Activated CD4-positive, CD25-positive, alpha-beta regulatory T cell treated with anti-CD3 and anti-CD28 coated beads, Interleukin-2, amount 50 U/mL, for 24 hours (primary cell): ENCODE measurements at regions not wholly inside any gene's neighbourhood (a gene's known extent, or its start where the extent isn't known, plus 50 kb on each side); places are given as distances from the start of the nearest gene placed in this dataset.

ENCODE experiments used
- ATAC-seq, 2 donors: fragments of 150-1000 bp; cut with Tn5 transposase; one replicate each; pipeline ENCODE4 v1.10.0; 2021; ENCODE audit warnings: mild to moderate bottlenecking in 1 of 2, moderate library complexity in 1 of 2

DNA sequence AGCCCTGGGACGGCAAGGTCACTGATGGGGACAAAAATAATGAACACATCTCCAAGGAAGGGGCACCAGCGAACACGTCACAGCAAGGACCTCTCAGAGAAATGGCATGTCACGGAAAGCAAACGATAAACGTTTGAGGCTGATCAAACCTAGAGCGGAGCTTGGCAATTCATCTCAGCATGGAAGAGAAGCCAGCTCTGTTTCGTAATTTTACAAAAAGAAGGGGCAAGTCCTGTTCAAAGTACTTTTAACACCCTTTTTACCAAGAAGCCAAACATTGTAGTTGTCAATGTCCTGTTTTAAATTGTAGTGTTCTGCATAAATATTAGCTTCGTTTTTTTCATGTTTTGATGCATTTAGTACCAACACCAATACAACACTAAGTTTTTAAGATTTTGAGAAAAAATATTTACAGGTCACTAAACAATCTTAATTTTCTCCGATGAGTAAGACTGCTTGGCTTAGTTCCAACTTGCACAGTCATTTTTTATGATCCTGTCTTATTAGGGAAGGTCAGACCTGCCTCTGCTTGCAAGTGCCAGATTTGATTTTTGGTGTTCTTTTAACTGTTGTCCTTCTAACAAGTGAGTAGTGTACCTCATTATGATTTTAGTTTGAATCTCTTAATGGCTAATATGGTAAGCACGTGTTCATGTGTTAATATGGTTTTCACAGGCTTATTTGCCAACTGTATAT lies 818.5 kb upstream of the SALL3 start:
- no peak for ATAC-seq

DNA sequence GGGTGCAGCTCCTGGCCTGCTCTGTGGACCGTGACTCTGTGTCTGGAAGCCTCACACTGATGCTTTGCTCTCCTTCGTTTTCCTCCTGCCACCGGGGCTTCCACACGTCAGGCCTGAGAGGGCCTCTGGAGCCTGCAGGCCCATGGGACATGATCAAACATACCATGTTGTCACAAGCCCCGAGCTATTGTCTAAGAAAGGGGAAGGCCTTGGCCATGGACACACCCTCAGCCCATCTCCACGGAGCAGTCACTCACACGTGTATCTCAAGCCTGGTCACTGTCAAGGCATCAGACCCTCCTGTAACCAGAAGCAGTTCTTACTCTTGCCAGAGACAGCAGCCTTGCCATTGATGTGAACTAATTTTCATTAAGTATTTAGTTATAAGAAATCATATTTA lies 814.1 kb upstream of the SALL3 start:
- no peak for ATAC-seq

DNA sequence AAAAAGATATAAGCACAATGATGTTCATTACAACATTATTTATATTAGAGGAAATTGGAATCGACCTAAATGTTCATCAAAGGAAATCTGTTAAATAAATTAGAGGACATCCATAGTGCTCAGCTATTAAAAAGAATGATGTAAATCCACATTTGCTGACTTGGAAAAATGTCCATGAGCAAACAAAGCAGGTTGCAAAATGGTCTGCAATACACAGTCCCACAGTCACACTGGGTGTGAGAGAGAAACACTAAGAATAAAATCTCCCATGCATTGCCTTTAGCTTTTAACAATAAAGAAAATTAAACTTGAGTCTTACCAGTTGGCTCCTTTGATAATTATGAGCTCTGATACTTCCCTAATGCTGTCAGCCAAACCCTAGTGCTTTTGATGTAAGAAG lies 811.1 kb upstream of the SALL3 start:
- ATAC-seq = no peak

DNA sequence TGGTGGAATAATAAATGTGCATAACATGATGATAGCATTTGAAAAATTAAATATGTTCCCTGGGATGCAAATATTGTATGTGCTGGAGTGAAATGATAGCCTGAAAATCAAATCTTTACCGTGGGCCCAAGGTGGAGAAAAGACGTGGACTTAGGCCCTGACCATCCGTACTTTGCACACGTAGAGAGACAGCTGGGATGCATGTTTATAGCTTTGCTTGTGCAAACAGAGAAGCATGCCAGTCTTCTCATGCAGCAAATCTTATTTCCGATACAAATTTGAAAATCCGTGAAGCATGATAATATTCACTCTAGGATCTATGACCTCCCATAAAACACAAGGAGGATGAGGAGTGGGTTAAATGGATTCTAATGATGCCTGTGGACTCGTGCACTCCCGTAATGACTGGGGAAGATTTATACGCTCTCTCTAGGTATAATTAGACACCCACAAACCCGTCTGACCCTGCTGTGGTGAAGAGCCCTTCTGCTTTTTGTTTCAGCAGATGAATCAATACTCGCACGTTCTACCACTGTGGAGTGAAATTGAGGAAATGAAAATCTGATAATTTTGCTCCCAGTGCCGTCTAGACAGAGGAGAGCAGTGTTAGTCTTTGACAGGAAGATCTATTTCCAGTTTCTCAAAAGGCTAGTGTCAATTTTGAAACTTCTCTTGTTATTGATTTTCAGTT lies 810.3 kb upstream of the SALL3 start:
- ATAC-seq = no peak

DNA sequence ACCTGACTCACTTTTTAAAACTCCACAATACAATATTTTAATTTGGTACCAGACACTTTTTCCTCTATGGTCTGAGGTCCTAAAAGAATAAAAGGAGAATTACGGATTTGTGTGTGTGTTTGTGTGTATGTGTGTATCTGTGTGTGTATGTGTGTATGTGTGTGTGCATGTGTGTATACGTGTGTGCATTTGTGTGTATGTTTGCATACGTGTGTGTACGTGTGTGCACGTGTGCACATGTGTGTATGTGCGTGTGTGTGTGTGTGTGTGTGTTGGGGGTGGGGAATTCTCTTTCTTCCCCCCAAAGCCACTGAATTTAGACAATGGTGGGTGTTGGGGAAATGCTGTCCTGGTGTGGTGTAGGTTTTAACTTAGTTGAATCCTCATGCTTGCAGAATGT lies 807.7 kb upstream of the SALL3 start:
- ATAC-seq = no peak

DNA sequence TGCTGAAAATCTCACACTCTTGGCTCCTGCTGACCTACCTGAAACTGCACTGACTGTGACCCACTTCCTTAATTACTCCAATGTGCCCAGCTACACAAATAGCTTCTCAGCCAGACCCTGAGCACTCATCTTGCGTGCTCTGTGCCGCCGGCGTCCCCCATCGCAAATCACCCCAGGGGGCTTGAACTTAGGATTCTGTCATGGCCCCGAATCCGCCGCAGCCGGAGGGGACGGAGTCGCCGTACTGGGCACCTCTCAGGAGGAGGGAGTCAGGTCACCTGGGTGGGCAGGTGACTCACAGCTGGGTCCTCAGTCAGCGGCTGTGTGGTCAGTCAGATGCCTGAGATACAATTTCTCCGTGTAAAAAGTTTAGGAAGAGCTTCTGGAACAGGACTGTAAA lies 804.9 kb upstream of the SALL3 start:
- ATAC-seq = no peak

DNA sequence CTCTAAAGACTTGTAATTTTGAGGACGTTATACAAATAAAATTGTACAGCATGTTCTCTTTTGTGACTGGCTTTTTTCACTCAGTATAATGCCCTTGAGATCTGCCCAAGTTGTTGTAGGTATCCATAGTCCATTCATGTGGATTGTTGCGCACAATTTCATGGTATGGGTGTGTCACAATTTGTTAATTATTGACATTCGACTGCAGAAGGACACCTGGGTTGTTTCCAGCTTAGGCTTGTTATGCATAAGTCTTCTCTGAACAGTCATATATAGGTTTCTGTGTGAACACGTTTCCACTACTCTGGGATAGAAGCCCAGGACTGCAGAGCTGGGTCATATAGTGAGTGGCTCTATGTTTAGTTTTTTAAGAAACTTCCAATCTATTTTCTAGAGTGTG lies 800.8 kb upstream of the SALL3 start:
- ATAC-seq = no peak

DNA sequence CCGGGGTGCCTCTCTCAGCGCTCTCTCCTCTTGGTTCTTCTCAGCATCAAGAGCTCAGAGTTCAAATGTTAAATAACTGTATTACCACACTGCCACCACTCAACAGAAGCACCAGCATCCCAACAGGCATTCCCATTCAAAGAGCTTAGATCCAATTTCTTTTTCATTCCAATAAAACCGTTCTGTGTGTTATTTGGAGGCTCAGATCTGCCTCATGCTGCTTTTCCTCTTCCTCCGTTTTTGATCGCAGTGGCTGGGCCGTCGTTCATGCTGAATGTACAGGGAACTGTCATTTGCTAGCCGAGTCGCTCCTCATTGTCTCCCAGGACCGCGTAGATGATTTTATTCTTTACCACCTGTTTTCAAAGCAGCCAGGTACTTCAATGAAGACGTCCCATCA lies 798.9 kb upstream of the SALL3 start:
- ATAC-seq = no peak

DNA sequence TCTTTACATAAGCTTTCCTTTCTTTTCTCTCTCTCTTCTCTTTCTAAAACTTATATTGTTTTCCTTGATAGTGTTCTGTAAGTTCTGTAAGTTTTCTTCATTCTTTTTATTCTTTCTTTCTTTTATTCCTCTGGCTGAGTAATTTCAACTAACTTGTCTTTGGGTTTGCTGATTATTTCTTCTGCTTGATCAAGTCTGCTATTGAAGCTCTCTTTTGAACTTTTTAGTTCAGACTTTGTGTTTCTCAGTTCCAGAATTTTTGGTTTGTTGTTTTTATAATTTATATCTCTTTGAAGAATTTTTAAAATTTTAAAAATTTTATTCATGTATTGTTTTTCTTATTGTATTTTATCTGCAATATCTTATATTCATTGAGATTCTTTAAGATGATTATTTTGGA lies 795.8 kb upstream of the SALL3 start:
- no peak for ATAC-seq

DNA sequence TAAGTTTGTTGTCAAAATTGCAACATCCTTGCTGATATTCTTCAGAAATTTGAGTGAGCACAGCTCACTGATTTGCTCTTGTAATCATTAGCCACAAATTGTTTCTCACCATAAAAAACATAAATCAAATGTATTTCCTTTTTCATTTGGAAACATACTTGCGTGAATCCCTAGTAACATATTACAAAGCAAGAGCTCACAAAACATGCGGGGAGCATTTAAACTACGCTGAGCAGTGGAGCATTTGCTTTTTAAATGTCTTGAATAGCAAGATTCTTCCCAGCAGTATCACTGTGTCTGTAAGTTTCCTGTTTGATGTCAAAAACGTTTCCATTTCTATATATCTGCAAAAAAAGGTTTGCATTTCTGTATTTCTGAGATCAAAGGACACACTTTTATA lies 788.3 kb upstream of the SALL3 start:
- ATAC-seq = no peak

DNA sequence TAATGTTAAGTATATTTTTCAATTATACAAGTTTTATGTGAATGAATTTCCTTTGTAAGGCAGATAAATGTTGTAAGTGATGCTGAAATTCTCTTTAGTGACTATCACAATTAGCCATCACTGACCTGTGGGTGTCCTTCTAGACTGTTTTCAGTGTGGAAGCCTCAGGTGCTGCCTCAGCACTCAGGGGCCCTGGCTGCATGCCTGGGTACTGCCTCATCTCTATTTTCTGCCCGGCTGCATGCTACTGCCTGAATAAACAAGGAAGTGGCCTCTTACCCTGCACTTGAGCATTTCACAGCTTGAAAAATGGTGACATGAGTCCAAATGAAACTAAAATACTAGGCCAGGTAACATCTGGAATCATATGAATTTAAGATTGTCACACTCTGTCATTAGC lies 787.6 kb upstream of the SALL3 start:
- ATAC-seq = no peak

DNA sequence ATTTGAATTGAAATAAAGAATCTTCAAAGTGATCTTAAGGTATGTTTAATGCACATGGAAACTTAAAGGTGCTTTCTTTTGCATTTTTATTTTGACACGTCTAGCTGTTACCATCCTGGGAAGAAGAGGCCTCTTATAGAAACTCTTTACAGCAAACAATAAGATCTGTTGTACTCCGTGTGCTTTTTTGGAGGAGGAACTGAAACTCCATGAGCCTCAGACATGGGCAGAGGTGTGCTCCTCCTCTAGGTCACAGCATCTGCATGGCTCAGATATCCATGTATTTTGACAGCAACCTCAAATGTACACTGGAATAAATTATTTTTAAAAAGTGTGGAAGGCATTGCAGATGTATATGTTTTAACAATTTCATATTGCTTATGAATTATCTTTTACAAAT lies 783.3 kb upstream of the SALL3 start:
- no peak for ATAC-seq

DNA sequence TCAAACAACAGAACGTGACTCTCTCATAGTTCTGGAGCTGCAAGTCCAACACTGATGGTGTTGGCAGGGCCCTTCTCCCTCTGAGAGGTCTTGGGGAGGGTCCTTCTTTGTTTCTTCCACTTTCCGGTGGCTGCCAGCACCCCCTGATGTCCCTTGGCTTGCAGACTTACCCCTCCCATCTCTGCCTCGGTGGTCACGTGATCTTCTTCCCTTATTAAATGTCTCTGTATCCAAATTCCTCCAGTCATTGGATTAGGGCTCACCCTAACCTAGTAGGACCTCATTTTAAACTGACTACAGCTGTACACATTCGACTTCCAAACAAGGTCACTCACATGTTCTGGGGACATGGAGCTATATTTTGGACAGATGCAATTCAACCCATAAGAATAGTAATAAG lies 780.6 kb upstream of the SALL3 start:
- ATAC-seq = no peak

DNA sequence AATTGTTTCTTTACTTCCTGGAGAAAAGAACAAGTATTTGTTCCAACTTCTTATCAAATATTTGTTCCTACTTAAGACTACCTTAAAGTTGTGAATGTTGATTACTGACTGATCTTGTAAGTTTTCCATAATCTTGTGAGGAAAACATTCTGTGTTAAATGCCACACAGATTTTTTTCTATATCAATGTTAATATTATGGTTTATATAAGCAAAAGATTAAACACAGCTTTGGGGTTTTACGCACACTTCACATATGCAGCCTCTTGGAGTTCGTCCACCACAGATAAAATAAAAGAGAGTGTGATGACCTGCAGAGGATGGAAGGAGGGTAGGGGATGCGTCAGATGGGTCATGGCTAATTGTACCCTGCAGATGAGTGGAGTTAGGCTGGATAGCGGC lies 780.0 kb upstream of the SALL3 start:
- no peak for ATAC-seq

DNA sequence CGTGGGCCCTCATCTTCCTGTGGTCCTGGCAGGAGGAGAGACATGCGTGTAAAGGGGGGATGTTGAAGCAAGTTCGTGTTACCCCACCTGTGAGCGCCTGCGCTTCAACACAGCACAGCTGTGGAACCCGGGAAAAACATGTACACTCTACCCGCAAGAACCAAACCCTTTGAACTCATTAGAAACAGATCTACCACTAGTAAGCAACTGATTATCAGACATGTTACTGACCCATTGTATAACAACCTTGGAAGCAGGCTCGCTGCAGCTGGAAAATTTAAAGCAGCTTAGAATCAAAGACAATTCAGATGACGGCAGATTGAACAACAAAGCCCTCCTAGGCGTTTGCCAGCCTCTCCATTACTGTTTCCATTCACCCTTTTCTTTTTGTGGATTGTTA lies 771.7 kb upstream of the SALL3 start:
- no peak for ATAC-seq

DNA sequence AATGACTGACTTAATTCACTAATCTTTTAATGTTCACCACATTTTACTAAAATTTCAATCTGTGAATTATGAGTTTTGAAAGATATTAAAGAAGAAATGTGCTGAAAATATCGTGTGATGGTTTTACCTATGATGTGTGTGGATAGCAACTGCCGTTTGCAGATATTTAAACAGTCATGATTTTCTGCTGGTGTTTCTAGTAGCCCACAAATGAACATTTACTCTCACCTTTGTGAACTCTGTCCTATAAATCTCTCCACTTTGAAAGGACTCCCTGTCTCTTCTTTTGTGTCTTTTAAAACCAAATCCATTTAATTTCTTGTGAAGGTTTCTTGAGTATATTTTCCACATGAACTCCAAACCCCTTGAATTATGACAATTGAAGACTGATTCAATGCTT lies 771.2 kb upstream of the SALL3 start:
- ATAC-seq = no peak

DNA sequence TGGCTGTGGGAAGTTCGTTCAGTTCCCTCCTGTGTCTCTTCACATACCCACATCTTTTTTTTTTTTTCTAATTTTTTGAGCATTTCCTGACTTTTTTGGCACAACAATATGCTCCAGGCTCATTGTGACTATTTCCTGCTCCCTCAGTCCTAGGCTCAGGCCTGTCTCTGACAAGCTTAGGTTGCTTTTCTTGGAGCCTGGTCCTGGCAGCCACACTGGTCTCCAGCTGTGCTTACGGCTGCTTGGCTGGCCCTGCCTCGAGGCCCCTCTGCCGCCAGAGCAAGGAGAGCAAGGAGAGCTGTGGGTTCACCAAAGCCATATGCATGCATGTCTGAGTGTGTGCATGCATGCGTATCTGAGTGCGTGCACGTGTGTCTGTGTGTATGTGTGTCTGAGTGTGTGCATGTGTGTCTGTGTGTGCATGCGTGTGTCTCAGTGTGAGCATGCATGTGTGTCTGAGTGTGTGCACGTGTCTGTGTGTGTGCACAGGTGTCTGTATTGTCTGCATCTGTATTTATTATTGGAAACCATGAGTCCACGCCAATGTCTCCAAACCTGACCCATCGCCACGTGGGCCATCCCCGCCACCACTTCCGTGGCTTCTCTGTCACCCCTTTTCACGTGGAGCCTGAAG lies 766.1 kb upstream of the SALL3 start:
- no peak for ATAC-seq

DNA sequence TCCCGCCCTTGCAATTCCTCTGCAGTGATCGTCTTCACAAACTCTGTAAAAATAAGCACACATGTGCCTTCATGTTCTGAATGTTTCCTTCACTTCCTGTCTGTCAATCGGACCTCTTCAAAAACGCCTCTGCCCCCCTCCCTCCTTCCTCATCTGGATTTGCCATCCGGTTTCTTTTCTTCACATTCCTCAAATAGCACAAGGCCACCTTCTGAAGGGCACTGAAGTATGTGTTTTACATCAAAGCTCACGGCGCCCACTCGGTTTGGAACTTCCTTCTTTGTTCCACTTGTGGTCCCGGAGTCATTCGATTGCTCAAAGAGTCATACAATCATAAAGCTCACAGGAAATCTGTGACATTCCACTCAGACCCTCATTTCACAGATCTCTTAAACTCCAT lies 758.1 kb upstream of the SALL3 start:
- no peak for ATAC-seq

DNA sequence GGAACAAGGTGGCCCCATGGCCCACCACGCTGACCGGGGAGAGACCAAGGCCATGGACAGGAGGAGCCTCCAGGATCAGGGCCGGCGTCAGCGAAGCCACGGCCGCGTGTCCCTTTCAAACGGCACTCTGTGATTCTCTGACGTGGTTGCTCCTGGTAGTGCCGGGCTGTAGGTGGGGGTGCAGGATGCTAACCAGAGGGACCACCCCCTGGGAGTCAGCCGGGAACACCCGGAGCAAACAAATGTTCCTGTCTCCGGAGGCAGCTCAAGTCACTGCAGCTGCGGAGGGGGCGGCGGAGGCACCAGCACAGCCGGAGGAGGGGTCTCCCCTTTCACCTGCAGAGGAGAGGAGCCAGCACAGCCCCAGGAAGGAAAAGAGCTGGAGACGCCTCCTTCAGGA lies 750.6 kb upstream of the SALL3 start:
- ATAC-seq = no peak

DNA sequence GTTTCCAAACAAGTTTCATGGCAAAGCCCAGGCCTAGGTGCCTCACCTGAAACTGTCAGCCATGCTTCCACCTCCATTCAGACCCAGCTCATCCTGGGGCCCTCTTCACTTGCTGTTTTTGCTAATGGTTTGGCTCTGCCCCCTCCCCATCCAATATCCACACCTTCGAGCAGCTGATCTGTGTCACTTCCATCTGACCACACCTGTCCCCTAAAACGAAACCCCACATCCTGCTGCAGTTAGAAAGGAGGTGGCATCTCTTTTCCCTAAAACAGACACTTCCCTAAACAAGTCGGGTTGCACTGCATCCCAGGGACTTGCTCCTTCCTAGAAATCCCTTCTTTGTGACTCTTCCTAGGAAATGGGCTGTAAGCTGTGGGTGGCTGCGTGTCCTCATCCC lies 748.7 kb upstream of the SALL3 start:
- no peak for ATAC-seq

DNA sequence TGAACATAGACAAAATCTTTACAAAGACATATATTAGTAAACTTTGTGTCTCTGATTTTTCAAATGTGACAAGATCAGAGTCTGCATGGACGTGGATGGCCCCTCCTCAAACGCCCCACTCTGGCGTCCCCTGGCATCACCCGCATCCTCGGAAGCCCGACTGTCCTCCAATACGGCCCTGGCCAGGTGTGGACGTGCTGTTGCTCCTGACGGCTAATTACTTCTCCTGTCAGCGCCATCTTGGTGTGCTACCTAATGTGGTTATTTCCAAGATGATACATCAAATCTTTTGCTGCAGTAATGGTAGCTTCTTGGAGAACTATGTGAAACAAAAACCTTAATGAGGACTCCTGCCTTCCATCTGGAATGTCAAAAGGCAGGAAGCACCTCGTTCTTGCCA lies 747.4 kb upstream of the SALL3 start:
- ATAC-seq = no peak

DNA sequence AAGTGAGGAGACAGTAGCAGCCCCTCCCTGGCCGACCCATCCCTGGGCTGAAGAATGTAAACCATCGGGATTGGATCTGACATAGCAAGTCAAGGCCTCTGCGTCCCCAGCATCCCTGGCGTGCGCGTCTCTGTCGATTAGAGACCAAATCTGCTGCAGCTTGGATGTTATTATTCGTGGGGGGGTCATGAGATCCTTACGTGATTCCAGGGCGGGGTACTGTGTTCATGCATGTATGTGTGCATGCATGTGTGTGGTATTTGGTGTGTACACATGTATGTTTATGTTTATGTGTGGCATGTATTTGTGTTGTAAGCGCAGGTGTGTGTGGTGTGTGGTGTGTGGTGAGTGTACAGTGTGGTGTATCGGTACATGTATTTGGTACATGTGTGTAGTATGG lies 741.8 kb upstream of the SALL3 start:
- no peak for ATAC-seq

DNA sequence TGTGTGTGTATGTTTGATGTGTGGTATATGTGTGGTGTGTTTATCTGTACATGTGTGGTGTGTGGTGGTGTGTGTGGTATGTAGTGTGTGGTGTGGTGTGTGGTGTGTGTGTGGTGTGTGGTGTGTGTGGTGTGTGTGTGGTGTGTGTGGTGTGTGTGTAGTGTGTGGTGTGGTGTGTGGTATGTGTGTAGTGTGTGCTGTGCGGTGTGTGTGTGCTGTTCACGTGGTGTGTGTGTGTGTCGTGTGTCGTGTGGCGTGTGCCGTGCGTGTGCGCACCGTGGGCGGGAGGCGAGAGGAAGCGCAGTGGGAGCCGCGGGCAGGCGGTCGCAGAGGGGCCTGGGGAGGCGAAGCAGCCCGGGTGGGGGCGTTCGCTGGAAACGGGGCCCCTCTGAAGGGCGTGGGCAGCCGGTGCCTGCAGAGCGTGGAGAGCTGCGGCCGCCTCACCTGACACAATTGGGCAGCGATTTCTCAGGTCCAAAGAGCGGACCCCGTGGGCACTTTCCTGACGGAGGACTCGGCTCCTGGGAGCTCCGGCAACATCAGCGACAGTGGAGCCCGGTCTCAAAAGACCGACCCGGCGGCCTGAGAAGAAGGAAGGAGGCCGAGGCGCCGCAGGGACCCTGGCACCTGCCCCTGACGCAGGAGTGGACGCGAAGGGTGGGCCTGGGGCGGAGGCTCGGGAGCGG lies 741.1 kb upstream of the SALL3 start:
- no peak for ATAC-seq

DNA sequence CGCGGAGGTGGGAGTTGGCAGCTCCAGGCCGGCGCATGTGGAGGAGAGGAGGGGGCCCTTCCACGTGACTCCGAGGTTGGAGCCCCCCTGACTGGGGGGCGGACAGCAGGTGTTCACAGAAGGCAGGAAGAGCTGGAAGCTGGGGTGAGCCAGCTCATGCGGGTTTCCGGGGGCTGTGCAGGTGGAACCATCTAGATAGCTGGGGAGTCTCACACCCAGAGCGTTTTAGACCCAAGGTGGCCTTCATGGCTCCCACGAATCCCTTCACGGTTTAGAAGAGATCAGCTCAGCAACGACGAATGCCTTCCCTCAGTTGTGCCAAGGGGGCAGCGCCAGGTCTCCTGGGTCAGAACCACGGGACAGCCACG lies 740.5 kb upstream of the SALL3 start:
- peak in 1 of 2 donors; percentile 13 for ATAC-seq
